GM18499 (cell line): ENCODE measurements at regions not wholly inside any gene's neighbourhood (a gene's known extent, or its start where the extent isn't known, plus 50 kb on each side); places are given as distances from the start of the nearest gene placed in this dataset.

ENCODE experiments used
- ATAC-seq: cut with Tn5 transposase; IDR thresholded peaks from one replicate; pipeline ENCODE4 v1.9.1; 2021; ENCODE audit warnings: moderate number of reproducible peaks; ENCODE audit not compliant: insufficient read depth, unreplicated experiment

DNA sequence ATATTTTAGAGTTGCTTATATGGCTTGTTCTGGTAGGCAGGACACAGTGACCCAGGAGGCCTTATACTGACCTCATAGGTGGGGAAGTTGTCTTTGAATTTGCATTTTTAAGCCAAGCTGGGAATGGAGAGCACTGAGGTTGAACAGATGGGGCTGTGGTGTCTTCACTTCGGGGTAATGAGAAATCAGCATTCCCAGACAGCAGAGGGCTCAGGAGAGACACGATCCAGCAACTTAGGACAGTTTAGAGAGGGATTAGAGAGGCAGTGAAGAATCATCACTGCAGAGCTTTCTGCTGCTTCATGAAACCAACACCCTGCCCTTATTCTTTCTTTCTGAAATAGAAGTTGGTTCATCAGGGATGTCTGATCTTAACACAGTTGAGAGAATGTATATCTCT lies 202.4 kb downstream of the TDRD15 start:
- ATAC-seq, result no peak

DNA sequence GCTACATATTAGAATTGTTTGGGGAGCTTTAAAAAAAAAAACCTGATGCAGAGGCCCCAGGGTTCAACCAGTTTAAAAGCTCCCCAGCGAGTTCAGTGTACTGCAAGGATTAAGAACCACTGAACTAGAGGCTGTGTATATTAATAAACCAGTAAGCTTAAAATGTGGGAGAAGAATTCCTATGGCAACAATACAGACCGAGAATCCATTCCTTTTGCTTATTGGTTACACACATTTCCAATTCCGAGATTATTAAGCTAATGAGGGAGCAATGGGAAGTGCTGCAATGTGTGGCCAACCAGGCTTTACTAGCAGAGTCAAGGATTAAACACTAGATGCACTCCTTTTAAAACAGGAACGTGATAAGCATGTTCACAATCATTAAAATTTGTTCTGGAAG lies 204.4 kb downstream of the TDRD15 start:
- no peak for ATAC-seq

DNA sequence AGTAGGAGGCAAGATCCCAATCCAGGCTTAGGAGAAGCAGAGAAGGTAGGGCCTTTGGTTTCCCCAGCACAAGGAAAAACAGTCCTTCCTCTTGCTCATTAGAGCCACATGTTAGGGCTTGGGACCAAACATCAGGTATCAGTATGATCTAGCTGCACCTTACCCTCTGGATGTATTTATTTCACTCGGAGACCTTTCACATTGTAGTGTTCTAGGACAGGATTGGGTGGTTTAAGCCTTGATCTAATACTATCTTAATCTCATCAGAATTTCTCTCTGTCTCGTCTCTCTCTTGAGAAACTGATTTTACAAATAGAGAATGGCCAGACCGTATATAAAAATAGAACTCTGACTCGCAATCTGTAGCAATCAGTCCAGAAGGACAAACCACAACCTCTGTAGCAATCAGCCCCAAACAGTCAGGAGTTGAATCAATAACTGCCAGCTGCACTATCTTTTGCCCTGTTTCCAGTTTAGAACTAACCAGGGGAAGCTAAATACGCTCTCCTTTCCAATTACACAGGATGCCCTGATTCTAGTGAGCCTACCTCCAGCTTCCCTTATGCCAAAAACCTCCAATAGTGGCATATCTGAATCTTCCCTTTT lies 207.1 kb downstream of the TDRD15 start:
- no peak for ATAC-seq

DNA sequence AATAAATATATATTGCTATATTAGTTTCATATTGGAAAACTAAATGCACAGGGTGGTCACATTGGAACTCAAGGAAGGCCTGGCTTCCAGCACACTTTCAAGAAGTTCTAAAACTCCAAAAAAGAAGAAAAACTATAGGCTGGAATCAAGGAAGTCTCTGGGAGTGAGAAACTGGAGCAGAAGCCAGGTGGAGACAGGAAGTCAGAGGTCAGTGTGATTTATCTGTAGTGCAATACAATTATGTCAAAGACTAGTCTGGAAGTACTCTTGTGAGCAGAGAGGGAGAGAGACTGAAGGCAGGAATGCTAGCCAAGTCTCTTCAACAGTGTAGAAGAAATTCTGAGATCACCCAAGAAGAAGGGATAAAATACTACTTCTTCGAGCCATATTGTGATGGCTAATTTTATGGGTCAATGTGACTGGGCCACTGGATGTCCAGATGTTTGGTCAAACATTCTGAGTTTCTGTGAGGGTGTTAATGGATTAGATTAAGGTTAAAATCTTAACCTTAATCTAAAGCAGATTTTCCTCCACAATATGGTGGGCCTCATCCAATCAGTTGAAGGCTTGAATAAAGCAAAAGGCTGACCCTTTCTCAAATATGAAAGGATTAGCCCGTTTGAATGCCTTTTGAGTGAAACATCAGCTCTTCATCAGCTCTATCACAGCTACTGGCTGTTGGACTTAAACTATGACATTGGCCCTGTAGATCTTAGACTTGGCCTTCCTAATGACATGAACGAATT lies 208.0 kb downstream of the TDRD15 start:
- ATAC-seq, result no peak

DNA sequence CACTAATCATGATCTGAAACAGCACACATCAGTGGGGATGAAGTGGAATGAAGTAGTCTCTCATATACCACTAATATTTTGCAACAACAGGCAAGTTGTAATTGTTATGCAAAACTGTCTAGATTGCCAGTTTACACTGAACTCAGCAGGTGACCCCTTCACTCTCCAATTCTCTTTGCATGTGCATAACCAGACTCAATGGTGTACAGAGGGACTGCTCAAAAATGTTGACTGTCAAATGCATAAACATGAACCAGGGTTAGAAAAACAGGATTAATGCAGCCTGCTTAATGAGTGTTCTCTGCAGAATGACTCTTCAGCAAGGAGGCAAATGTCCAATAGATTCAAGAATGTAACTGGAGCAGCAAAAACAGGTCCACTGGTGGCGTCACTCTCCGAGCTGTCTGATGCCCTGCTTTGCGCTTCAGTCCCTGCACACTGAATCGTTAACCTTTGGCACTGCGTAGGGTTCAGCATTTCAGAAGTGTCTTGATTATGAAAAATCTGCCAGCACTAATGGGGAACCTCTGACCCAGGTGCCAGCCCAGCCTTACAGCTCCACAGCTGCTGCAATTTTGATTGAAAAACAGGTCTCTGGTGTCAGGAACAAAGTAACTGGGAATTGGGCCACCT lies 209.3 kb downstream of the TDRD15 start:
- no peak for ATAC-seq

DNA sequence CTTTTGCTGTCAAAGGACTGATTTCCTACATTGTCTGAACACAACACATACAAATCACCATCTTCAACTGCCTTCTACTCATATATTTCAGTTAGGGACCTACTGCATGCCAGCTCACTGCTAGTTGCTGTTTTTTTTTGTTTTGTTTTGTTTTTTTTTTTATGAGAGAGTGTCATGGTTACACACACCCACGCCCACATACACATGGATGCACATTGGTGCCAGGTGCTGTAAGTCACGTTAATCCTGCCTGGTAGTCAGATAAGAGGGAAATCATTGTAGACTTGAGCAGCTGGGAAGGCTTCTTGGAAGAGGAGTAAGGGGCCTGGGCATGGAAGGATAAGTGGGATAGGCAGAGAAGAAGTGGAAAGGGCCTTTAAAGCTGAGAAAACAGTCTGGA lies 209.9 kb downstream of the TDRD15 start:
- ATAC-seq, result no peak

DNA sequence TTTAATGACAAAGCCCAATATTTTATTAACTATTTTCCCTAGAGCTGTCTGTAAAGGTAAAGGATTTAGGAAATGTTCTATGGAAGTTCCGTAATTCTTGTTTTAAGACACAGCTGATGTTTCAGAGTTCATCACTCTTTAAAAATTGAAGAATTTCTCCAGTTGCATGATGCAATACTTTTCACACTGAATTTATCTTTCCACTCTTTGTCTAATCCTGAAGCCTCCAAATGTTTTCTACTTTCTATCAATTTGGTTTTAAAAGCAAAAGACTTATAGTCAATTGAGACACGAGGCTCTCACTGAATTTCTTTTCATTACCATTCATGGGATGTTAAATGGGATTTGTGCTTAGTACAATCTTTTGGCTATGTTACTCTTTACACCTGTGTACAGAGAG lies 223.2 kb downstream of the TDRD15 start:
- no peak for ATAC-seq

DNA sequence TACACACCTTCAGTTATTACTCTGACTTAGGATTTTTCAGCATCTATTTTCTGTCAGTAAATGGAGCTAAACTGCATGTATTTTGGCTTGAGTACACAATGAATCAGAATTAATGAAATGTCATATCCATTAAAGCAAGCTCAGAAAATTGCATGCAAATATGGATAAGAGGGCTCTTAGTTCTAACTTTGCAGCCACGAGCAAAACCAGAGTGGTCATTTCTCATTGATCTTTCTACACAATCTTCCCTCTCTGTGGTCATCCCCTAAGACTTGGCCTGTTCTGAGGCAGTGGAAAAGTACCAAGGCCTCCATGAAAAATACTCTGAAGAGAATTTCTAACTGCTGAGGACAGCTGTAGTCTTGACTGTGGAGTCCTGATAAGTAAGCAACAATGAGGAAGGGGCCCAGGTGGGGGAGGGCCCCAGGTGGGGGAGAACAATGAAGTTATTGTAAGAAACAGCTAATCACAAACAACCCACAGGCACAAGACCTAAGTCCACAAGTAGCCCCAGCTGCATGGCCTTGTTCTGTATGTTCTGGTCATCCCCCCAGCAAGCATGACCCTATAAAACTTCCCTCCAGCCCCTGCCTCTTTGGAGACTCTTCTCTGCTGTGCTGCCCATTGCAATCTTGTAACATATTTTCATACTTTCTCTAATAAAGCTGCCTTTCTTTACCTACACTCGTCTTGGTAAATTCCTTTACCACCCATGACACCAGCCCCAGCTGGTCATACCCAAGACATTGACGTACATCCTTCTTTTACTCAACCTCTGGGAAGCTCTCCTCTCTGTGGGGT lies 230.3 kb downstream of the TDRD15 start:
- no peak for ATAC-seq

DNA sequence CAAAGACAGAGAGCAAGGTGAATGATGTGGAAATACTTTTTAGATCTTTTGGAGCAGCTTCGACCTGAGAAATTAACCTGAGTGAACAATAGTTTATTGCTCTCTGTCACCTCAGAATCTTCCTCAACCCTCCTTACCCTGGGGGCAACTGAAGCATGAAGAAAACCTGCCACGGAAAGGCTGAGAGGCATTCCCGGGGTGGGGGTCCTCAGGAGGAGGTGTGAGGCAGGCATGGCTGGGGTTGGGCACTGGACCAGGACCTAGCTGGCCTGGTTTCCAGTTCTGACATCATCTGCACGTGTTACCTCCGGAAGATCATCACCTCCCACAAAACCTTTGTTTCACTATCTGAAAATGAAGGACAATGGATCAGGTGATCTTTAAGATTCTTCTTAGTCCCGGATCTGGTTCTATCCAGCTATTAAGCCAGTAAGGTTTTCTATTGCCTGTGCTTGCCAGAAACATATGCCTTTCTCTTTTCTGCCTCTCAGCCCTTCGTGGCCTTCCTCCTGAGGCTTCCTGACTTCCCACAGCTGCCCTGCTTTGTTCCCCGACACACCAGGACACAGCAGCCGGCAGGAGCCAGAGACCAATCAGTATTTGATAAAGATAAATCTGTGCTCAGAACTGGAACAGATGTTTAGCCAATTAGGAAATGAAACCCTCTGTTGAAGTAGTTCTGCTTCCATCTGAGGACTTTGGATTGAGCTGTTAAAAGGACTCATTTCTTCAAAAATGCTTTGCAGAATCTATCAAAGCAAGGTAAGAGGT lies 232.5 kb downstream of the TDRD15 start:
- ATAC-seq, result no peak

DNA sequence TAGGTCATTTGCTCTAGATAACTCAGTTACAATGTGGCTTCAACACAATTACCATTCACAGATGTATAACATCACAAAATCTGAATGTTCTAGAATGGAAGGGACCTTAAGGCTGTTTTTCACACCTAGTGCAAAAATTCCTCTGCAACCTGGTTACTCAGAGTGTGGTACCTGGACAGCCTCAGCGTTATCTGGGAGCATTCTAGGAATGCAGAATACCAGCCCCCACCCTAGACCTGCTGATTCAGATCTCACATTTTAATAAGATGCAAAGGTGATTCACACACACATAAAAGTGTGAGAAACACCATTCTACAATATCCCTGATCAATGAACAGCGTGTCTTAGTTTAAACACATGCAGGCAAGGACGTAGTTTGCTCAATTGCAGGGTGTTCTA lies 233.1 kb downstream of the TDRD15 start:
- ATAC-seq, result no peak

DNA sequence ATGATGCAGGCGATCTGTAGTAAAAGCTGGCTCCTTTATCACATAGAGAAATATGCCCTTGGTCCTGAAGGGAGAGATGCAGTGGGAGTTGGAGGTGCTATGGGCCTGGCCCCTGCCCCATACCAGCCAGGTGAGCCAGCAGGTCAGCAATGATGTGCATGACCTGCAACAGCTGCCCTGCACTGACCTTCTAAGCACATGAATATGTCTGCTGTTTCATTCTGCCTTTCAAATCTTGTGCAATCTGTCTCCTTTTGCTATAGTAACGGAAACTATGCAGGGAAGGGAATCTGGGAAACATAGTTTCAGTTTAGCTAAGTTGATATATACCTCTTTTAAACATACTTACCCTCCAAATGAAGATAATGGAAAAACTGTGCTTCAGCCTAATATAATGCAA lies 235.2 kb downstream of the TDRD15 start:
- no peak for ATAC-seq

DNA sequence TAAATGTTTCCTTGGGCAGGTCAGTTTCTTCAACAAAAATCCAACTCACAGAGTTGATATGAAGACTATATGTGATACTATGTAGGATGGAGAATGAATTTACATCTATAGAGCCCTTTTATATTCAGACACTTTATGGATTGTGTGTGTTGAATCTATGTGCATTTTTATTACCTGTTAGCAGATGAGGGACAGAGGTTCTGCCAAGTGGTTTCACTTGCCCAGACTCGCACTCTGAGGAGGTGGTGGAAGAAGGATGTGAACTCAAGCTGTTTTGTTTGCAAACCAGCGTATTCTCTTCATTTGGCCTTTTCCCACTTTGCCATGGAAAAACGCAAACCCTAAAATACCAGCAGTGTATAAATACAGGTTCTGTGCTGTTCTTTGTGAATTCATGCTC lies 237.6 kb downstream of the TDRD15 start:
- no peak for ATAC-seq

DNA sequence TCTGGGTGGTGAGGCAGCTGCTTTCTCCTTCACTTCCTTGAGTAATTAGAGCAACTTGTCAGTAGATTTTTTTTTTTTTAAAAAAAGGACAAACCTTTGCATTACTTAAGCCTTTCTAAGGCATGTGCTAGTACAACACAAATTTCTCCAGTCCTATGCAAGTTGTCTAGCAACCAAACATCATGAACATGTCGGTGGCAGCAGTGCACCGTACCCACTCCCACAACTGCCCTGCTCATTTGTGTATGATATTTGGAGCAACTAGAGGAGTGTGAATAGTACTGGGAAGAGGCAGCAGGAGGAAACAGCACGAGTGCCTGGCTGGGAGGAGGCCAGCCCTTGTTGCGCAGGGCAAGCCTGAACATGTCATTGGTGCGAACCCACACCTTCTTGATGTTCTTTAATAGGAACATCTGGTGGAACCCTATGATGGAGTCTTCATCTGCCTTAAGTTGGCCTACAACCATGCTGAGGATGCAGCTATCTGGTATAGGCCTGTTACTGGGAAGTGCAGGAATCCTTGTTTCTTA lies 238.3 kb downstream of the TDRD15 start:
- no peak for ATAC-seq

DNA sequence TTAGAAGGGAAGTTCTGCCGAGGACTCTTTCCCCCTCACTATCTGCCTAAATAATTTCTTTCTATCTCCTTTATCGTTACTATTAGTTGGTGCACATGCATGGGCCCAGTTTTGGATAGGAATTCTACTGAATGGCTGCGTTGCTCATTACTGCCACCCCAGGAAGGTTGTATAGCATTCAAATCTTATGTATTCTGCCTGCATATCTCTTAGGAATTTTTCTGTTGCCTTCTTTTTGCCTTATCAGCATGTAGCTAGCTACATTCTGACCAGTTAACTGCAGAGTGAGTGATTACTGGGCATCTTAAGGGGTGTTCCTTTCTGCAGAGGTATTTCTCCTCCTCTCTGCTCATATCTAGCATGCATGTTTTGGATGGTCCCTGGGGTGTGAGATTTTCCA lies 239.6 kb downstream of the TDRD15 start:
- ATAC-seq, result no peak

DNA sequence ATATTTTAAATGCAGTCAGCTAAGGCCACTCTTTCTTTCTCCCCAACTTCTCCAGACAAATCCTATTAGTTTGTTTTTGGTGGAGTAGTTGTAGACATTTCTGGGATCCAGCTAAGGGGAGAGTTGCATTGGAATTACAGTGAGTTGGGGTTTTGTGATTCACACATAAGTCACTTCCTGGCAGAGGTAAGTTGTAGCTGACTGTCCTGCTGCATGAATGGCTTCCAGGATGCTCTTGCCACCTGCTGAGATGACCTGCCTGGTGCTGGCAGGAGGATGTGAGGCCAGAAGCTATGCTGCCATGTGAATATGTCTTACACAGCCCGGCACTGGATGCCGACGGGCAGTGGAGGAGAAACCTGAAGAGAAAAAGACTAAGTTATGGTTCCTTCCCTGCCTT lies 243.7 kb downstream of the TDRD15 start:
- ATAC-seq, result no peak

DNA sequence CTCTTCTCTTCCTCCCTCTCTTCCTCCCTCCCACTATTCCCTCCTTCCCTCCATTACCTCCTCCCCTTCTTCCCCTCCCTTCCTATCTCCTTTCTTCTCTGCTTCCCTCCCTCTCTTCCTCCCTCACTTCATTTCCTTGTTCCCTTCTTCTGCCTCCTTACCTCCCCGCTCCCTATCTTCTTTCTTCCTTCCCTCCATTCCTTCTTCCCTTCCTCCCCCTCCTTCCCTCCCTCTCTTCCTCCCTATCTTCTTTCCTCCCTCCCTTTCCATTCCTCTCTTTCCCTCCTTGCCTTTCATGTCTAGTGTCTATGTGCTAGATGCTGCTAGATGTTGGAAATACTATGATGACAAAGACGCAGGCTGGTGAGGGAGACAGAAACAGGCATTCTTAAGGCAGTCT lies 246.0 kb downstream of the TDRD15 start:
- ATAC-seq, result no peak

DNA sequence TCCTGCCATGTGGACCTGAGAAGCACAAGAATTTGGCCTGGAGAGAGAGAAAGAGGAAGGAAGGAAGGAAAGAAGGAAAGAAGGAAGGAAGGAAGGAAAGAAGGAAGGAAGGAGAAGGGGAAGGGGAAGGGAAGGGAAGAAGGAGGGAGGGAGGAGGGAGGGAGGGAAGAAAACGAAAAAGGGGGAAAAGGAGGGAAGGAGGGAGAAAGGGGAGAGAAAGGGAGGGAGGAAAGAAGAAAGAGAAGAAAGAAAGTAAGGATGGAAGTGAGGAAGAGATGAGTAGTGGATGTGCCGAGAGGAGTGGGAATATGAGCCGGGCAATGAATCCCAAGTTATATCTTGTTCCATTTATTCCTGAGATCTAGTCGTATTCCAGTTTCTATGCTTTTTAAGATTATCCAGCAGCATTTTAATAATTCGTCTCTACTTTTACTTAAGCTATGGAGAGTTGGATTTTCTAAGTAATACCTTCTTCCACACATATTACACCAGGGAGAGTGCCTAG lies 247.8 kb downstream of the TDRD15 start:
- no peak for ATAC-seq

DNA sequence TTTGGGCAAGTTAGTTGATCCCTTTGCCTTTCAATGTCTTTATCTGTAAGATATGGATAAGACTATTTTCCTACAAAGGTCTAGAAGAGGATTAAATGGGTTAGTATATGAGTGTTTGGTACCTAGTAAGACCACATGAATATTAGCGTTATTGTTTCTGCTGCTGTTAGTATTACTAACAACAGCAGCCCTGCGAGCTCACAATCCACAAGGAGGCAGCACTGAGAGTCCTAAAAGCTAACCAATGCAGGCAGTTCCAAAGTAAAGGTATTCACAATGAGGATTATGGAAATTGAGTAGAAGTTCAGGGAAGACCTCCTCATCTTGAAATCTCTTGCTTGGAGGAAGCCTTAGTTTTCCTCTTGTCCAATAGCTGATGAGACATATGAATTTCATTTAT lies 248.9 kb downstream of the TDRD15 start:
- no peak for ATAC-seq

DNA sequence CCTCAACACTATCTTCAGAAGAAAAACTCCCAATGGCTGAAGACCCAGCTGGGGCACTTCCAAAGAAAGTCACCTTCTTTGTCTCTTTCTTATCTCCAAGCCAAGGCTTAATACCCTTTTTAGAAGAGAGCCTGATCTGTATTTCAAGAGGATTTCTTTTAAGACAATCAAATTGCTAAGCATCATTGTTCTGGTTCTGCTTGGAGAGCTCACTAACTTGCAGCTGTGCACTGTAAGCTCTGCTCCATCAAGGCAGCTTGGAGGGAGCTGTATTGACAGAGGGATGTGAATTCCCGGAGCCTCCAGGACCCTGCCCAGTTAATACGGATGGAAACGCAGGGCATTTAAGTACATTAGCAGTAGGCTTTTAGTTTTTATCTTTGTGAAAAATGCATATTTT lies 253.1 kb downstream of the TDRD15 start:
- ATAC-seq, result no peak

DNA sequence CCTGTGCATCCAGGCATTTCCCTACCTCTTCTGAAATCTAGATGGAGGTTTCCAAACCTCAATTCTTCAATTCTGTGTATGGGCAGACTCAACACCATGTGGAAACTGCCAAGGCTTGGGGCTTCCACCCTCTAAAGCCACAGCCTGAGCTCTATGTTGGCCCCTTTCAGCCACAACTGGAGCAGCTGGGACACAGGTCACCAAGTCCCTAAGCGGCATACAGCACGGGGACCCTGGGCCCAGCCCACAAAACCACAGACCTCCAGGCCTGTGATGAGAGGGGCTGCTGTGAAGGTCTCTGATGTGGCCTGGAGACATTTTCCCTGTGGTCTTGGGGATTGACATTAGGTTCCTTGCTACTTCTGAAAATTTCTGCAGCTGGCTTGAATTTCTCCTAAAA lies 255.4 kb downstream of the TDRD15 start:
- no peak for ATAC-seq
